ENCODE measurements at regions not wholly inside any gene's neighbourhood (a gene's known extent, or its start where the extent isn't known, plus 50 kb on each side); places are given as distances from the start of the nearest gene placed in this dataset.
"Not testable (repeated sequence)": the region's sequence is repeated elsewhere in the genome, so short reads cannot be mapped to it uniquely, and the experiment has no call there.

- in situ Hi-C loops (cut with HindIII; ENCODE audit: low sequenced_read_pairs): loop anchor here (10.0 kb wide), 1 partner anchor 51 kb away; the partner anchor contains the start of gene VPREB1
- DNase-seq (ENCODE audit: low spot score): no peak
These were observed 50.7 kb upstream of the VPREB1 start for GRCh38 chr22:22193923-22194322.

- in situ Hi-C loops (cut with HindIII; ENCODE audit: low sequenced_read_pairs): loop anchor here (10.0 kb wide), 1 partner anchor 51 kb away; the partner anchor contains the start of gene VPREB1
These were observed 51.1 kb upstream of the VPREB1 start for GRCh38 chr22:22193462-22193861.

GRCh38 chr22:22193006-22193405 lies 51.6 kb upstream of the VPREB1 start:
- in situ Hi-C loops (cut with HindIII; ENCODE audit: low sequenced_read_pairs): loop anchor here (10.0 kb wide), 1 partner anchor 52 kb away; the partner anchor contains the start of gene VPREB1
- not testable (repeated sequence) for DNase-seq (ENCODE audit: low spot score)

More at GRCh38 chr22:22193462-22193861, 51.1 kb upstream of the VPREB1 start:
- not testable (repeated sequence) for DNase-seq (ENCODE audit: low spot score)

- DNase-seq (ENCODE audit: low spot score): not testable (repeated sequence)
- in situ Hi-C loops (cut with HindIII; ENCODE audit: low sequenced_read_pairs): loop anchor here (10.0 kb wide), 1 partner anchor 55 kb away; the partner anchor contains the start of gene VPREB1
These were observed 54.8 kb upstream of the VPREB1 start for GRCh38 chr22:22189796-22190195.

- DNase-seq (ENCODE audit: low spot score); in situ Hi-C loops (cut with HindIII; ENCODE audit: low sequenced_read_pairs): not testable (repeated sequence)
These were observed 56.7 kb upstream of the VPREB1 start for GRCh38 chr22:22187863-22188262.

GRCh38 chr22:22187299-22187698 lies 57.3 kb upstream of the VPREB1 start:
- DNase-seq (ENCODE audit: low spot score): no peak
- in situ Hi-C loops (cut with HindIII; ENCODE audit: low sequenced_read_pairs): no loop called here

GRCh38 chr22:22185844-22186499 lies 58.6 kb upstream of the VPREB1 start:
- no peak for DNase-seq (ENCODE audit: low spot score)
- in situ Hi-C loops (cut with HindIII; ENCODE audit: low sequenced_read_pairs): no loop called here

DNA sequence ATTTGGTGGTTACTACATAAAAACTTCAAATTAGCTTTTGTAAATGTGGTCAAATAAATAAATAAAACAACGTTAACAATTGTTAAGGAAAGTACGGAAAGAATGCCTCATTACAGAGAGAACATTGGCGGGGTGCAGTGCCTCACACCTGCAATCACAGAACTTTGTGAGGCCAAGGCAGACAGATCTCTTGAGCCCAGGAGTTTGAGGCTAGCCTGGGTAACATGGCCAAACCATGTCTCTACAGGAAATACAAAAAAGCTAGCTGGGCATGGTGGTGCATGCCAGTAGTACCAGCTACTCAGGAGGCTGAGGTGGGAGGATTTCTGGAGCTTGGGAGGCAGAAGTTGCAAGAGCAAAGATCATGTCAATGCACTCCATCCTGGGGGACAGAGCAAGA lies 59.4 kb upstream of the VPREB1 start:
- no peak for DNase-seq (ENCODE audit: low spot score)
- in situ Hi-C loops (cut with HindIII; ENCODE audit: low sequenced_read_pairs): no loop called here

DNA sequence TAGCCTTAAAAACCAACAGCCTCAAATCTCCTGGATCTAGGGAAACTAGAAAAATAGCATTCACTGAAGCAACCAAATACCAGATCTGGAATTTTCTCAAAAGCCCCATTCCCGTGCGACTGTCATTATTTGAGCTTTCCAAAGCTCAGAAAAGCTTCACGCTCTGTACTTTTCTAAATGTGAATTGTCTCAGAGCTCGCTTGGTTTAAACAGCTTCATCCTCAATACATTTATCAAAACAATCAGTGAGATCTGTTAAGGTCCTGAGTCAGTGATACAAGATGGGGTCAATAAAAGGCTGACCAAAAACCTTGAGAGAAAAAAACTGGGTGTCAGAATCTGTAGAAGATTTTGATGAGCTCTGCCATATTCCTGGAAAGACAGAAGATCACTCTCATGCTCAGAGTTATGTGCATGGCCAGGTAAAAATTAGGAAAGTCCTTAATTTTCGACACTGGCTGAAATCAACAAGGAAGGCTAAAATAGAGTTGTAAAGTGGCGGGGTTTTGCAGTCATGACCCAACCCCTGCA lies 60.2 kb upstream of the VPREB1 start:
- no peak for DNase-seq (ENCODE audit: low spot score)
- in situ Hi-C loops (cut with HindIII; ENCODE audit: low sequenced_read_pairs): no loop called here

GRCh38 chr22:22182990-22183264 lies 61.7 kb upstream of the VPREB1 start:
- in situ Hi-C loops (cut with HindIII; ENCODE audit: low sequenced_read_pairs): no loop called here
- DNase-seq (ENCODE audit: low spot score): no peak

GRCh38 chr22:22182218-22182989 lies 62.2 kb upstream of the VPREB1 start:
- in situ Hi-C loops (cut with HindIII; ENCODE audit: low sequenced_read_pairs): no loop called here
- no peak for DNase-seq (ENCODE audit: low spot score)

DNA sequence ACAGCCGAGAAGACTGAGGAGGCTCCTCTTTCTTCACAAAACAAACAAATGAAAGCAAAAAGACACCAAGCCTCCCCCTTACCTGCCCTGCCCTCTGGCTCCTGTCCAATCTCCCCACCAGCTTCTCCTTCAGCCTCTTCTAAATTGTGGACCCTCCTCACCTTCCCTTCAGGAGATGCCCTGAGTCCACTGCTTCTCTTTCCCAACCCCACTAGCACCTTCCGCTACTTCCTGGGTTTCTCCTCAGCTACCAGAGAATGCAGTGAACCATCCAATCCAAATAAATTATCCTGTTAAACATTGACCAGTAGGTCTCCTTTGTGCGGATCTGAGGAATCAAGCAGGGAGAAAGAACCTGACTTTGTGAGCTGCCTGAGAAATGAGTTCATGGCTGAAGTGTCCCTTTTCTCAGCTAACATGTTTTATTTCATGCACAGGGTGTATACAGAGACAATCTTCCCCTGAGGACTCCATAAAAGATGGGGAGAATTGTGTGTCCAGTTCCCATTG lies 63.2 kb upstream of the VPREB1 start:
- no peak for DNase-seq (ENCODE audit: low spot score)
- in situ Hi-C loops (cut with HindIII; ENCODE audit: low sequenced_read_pairs): no loop called here

DNA sequence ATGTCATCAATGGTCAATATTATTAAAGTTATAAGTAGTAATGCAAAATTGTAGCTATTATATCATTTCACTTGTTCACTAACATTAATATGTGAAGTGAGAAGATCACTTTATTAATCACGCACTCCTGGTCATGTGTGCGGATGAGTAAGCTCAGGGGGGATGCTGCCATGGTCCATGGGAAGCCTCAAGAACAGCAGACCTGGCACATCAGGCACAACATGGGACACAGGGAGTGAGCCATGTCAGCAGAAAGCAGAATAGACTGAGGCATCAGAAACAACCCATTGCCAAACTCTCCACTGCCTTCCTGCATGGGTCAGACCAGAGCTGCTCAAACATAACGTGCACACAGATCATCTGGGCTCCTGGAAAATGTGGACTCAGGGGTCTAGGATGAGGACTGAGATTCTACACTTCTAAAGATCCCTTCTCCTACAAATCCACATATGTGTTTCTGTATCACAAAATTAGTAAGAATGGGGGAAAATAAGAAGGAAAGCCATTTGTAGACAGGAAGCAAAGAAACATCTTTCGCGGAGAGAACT lies 63.8 kb upstream of the VPREB1 start:
- in situ Hi-C loops (cut with HindIII; ENCODE audit: low sequenced_read_pairs): no loop called here
- DNase-seq (ENCODE audit: low spot score): no peak

- DNase-seq (ENCODE audit: low spot score): no peak
- in situ Hi-C loops (cut with HindIII; ENCODE audit: low sequenced_read_pairs): no loop called here
These were observed 64.7 kb upstream of the VPREB1 start for GRCh38 chr22:22179858-22180257.

- DNase-seq (ENCODE audit: low spot score): no peak
- in situ Hi-C loops (cut with HindIII; ENCODE audit: low sequenced_read_pairs): no loop called here
These were observed 65.6 kb upstream of the VPREB1 start for GRCh38 chr22:22178992-22179391.

GRCh38 chr22:22178355-22178965 lies 66.1 kb upstream of the VPREB1 start:
- in situ Hi-C loops (cut with HindIII; ENCODE audit: low sequenced_read_pairs): no loop called here
- no peak for DNase-seq (ENCODE audit: low spot score)

- in situ Hi-C loops (cut with HindIII; ENCODE audit: low sequenced_read_pairs): no loop called here
These were observed 67.5 kb upstream of the VPREB1 start for GRCh38 chr22:22176929-22177616.

DNA sequence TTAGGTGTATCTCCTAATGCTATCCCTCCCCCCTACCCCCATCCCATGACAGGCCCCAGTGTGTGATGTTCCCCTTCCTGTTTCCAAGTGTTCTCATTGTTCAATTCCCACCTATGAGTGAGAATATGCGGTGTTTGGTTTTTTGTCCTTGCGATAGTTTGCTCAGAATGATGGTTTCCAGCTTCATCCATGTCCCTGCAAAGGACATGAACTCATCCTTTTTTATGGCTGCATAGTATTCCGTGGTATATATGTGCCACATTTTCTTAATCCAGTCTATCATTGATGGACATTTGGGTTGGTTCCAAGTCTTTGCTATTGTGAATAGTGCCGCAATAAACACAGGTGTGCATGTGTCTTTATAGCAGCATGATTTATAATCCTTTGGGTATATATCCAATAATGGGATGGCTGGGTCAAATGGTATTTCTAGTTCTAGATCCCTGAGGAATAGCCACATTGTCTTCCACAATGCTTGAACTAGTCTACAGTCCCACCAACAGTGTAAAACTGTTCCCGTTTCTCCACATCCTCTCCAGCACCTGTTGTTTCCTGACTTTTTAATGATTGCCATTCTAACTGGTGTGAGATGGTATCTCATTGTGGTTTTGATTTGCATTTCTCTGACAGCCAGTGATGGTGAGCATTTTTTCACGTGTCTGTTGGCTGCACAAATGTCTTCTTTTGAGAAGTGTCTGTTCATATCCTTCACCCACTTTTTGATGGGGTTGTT lies 71.5 kb upstream of the VPREB1 start:
- in situ Hi-C loops (cut with HindIII; ENCODE audit: low sequenced_read_pairs): not testable (repeated sequence)

More at GRCh38 chr22:22176929-22177616, 67.5 kb upstream of the VPREB1 start:
- no peak for DNase-seq (ENCODE audit: low spot score)

More for the DNA sequence above, 71.5 kb upstream of the VPREB1 start:
- not testable (repeated sequence) for DNase-seq (ENCODE audit: low spot score)

Measured in G401 (cell line).